T-helper 1 cell treated with Interleukin-12 subunit alpha and Interleukin-12 subunit beta and Interleukin-4 antibody, amounts not matched to agents 30 ng/mL and 1 ng/mL, for 36 hours (primary cell): ENCODE measurements at regions not wholly inside any gene's neighbourhood (a gene's known extent, or its start where the extent isn't known, plus 50 kb on each side); places are given as distances from the start of the nearest gene placed in this dataset.

Experiments
- intact Hi-C: fragments of 100-400 bp; cut with micrococcal nuclease; formaldehyde crosslinking; loops from one replicate; pipeline ENCODE4 v1.15.1; 2024

DNA sequence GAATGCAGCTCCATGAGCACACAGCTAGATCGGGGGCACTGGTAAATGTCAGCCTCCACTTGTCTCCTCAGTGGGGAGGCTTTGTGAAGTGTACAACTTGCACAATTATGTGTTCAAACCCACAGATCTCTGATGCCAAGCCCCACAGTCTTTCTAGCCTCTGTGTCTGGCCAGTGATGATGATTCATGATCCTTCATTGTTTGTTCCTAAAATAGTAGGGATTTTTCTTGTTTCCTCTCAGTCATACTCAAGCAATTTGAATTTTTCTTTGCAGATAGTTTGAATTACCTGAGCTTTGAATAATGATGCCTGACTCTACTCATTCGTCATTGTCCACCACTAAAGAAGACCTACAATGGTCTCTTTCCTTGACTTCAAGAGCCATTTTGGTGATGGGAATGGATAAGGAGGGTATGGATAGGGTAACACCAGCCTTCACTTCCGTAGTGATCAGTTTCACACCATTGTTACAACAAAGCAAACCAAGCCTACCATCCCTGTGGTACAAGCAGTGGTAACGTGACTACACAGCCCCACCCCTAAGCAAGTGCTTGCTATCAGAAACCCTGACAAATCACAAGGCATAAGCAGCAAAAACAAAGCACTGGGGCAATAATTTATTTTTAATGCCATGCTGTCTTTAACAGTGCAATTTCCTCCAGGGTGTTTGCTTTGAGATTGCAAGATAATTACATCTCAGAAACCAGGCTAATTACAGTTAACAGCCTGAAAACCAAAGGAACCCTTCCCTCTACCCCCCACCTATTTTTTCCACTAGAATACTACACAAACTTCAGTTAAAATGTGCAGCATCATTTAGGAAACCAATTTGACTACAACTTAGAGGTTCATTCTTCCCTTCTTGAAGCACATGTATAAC, 114.1 kb upstream of the PPP2R3A start:
- intact Hi-C loops, result no loop called here

DNA sequence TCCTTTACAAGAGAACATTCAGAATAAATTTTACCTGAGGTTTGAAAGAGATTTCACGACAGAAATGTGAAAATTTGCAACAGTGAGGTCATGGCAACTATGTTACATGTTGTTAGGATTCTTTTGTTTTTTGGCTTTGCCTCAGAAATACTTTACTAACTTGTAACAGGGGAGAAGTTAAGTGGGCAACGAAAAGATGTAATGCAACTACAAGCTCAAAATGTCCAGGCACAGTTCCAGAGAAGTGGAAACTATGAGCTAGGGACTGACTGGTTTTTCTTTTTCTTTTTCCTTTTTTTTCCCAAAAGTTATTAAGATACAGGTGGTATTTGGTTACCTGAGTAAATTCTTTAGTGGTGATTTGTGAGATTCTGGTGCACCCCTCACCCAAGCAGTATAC, 111.5 kb upstream of the PPP2R3A start:
- intact Hi-C loops, result no loop called here

DNA sequence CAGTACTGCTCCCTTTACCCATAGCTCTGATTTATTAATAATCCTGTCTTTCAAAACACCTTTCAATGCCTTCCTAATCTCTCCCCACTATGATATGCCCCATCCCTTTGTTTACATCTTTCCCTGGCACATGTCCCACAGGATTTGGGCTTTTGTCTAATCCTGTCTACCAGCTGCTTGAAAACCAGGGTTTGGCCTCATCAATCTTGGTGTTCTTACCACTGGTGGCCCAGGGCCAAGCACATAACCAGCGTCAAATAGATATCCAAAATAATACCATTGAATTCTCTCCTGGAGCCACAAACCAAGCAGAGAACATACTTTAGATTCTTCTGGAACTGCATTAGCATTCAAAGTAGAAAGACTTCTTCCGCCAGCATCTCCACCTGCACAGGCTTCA, 104.8 kb upstream of the PPP2R3A start:
- intact Hi-C loops, result no loop called here

DNA sequence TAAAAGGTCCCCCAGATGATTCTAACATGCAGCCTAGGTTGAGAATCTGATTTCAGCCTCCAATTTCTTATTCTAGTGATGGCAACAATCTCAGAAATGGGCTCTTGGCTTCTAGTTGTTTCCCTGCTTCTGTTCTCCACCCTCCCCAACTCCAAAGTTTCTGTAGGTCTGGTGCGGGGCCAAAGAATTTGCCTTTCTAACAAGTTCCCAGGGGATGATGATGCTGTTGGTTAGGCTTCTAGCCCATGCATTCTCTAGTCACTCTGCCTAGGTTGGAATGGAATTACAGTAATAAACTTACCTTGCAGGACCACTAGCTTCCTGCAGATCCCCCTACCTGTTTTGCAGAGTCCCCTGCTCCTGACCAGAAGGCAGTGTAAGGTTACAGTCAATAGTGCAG, 103.2 kb upstream of the PPP2R3A start:
- intact Hi-C loops, result no loop called here

DNA sequence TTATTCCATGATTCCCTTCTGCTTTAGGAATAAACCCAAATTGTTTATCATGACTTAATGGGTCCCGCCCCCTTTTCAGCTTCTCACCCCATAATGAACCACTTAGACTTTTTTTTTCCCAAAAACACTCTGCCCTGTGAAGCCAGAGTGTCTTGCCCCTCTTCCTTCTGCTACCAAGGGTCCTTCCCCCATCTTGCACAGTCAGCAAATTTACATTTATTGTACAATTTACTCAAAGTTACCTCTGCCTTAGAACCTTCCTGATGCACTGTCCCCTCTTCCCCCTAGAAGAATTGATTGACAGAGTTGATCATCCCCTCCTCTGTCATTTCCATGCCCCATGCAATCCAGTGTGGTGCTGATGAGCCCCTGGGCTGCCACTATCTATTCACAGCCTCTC, 101.5 kb upstream of the PPP2R3A start:
- intact Hi-C loops, result no loop called here

DNA sequence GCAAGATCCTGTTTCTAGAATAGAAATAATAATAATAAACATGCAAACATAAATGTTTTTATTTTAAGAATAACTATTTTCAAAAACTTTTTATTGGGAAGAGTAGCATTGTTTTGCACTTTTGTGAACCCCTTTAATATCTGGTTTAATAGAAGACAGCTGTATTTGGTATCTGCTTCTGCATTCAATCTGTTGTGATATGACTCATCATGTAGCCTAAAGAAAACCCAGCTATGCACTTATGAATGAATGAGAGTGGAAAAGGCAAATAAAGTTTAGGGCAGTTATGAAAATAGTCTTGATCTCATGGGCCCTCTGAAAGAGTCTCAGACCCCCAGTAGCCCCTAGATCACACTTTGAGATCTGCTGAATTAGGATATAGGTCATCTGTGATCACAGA, 100.4 kb upstream of the PPP2R3A start:
- intact Hi-C loops, result no loop called here

DNA sequence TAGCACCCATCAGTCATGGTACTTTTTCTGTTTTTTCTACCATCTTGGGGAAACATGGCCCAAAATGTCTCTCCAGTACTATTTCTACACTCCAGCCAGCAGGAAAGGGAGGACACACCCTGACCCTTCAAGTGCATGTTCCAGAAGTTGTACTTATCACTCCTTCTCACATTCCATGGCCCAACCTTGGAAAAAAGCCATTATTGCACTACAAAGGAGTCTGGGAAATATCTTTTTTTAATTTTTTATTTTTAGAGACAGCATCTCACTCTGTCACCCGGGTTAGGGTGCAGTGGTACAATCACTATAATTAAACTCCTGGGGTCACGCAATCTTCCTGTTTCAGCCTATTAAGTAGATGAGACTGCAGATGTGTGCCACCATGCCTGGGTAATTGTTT, 100.0 kb upstream of the PPP2R3A start:
- intact Hi-C loops, result no loop called here

DNA sequence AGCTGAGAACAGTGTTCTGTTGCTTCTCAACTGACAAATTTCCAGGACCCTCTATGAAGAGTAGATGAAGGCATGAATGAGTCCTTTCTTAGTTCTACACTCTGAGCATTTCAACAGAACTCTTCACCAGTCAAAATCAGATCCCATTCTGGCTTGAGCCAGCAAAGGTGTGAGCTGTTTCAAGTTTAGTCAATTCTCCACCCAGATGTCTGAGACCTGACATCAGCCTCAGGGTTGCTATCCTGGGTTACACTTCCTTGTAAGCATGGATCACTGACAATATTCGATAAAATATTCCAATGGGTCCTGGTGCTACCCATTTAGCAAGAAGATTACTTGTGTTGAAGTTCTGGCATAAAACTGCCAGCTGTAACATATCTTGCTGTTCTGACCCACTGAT, 97.6 kb upstream of the PPP2R3A start:
- intact Hi-C loops, result no loop called here

DNA sequence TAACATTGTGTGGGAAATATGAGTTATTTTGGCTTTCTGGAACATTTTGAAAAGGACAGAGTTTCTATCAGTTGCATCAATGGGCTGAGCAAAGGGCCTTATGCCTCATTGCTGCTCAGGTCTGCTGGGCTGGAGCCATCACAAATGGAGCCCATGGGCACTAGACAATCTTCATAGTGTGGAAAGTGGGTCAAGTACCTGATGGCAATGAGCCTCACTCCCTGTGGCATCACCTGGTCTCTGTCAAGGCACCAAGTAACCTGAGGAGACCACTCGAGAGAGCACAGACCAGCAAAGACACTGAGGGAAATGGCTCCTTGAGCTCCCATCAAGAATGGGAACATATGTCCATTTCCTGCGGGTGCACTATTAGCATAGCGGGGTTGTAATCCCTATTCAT, 96.7 kb upstream of the PPP2R3A start:
- intact Hi-C loops, result no loop called here

DNA sequence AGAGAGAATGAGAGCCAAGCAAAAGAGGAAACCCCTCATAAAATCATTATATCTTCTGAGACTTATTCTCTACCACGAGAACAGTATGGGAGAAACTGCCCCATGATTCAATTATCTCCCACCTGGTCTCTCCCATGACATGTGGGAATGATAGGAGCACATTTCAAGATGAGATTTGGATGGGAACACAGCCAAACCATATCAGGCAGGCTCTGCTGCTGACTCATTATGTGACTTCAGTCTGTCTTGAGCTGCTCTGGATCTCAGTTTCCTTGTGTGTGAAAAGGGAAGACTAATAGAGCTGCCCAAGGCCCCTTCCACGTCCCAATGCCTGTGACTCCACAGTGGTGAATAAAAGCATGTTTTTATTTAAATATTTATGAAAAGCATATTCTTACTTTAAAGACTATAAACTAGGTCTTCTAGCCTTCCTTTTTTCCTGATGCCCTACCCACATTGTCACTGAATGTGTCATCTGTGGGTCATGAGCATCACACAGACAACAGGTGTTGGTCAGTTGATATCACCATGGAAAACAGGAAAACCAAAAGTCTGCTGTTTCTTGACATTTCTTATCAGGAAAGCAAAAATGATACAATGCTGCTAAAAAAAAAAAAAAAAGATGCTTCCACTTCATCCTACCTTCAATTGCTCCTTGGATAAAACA, 96.0 kb upstream of the PPP2R3A start:
- intact Hi-C loops, result no loop called here

DNA sequence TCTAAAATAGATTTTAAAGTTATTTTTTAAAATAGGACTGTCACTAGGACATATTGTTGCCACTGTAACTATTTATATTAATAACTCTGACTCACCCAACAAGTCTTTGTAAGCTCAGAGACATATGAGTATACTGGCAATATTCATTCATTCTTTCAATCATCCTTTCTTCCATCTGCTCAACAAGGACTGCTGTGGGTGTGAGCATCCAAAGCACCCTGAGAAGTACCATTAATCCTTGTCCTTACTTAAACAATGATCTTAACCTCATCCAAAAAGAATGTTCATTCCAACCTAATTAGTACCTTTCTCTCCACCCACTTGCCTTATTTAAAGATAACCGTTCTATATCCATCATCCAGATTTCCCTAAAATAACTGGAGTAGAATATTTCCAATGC, 94.2 kb upstream of the PPP2R3A start:
- intact Hi-C loops, result no loop called here

DNA sequence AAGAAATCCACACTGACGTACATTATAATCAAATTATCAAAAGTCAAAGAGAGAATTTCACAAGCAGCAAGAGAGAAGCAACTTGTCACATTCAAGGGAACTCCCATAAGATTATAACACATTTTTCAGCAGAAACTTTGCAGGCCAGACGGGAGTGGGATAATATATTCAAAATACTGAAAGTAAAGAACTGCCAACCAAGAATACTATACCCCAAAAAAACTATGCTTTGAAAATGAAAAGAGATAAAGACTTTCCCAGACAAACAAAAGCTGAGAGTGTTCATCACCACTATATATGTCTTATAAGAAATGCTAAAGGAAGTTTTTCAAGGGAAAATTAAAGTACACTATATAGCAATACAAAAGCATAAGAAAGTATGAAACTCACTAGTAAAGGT, 91.5 kb upstream of the PPP2R3A start:
- intact Hi-C loops, result no loop called here

DNA sequence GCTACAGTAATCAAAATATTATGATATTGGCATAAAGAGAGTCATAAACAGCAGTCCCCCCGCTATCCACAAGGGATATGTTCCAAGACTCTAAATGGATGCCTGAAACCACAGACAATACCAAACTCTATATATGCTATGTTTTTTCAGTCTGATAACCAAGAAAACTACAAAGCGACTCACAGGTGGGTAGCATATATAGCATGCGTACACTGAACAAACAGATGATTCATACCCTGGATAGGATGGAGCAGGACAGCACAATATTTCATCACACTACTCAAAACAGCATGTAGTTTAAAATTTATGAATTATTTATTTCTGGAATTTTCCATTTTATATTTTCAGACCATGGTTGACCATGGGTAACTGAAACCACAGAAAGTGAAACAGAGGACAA, 87.0 kb upstream of the PPP2R3A start:
- intact Hi-C loops, result no loop called here

DNA sequence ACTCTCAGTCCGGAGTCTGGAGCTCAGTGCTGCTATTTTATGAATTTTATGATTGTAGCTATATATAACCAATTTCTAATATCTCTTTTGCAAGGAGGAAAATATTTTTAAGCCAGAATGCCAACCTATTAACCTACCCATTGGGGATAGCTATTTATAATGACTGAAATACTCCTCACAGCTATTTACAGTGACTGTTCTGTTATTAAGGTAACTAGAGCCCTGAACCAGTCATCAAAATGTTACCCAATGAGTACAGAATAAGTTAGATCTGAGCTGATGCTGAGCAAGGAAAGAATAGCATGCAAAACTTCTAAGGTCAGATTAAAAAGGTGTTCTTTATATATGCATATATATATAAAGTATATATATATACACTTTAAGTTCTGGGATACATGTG, 79.6 kb upstream of the PPP2R3A start:
- intact Hi-C loops, result no loop called here

DNA sequence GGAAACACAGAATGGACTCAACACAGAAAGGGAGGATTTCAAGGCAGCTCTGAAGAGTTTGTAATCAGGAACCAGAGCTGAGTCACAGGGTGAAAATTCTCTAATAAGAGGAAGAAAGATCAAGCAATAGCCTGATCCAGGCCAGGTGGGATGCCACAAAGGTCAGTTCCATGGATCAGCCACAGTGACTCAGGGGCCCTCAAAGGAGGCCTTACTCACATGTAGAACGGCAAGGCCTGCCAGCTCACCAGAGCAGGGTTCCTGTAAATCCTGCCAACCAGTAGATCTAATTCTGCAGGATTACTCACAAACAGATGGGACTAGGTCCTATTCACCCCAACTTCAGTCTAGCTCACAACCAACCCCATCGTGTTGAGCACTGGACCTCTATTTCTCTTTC, 78.3 kb upstream of the PPP2R3A start:
- intact Hi-C loops, result no loop called here

DNA sequence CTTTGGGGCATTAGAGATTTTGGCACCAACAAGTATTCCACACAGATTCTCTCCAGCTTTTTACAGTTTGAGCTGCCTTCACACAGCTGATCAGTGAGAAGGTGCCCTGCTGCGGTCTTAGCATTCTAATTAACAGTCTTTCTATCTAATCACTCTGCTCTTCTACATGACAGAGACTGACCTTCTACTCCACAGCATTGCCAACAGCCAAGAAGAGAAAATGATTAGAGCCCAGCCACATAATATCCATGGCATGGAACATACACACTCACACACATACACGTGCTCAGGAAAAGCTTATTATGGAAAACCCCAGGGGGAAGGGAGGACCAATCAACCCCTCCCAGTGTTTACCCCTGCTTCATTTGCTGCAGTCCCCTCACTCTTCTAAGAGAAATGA, 76.1 kb upstream of the PPP2R3A start:
- intact Hi-C loops, result no loop called here

DNA sequence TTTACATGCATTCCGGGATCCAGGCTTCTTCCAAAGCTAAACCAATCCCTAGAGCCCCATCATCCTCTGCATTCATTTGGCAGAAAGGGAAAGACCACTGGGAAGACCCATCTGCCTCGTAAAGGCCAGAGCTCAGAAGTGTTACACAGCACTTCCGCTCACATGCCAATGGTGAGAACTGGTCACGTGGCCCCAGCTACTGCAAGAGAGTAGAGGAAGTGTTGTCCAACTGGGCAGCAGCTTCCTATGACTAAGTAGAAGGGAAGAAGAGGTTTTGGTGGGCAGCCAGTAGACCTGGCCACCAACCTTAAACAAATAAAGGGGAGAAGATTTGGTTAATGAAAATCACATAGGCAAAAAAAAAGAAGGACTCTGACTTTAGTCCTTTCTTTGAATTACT, 74.4 kb upstream of the PPP2R3A start:
- intact Hi-C loops, result loop anchor here (10.0 kb wide), 1 partner anchor 156 kb away; no protein-coding TSS in a partner anchor

DNA sequence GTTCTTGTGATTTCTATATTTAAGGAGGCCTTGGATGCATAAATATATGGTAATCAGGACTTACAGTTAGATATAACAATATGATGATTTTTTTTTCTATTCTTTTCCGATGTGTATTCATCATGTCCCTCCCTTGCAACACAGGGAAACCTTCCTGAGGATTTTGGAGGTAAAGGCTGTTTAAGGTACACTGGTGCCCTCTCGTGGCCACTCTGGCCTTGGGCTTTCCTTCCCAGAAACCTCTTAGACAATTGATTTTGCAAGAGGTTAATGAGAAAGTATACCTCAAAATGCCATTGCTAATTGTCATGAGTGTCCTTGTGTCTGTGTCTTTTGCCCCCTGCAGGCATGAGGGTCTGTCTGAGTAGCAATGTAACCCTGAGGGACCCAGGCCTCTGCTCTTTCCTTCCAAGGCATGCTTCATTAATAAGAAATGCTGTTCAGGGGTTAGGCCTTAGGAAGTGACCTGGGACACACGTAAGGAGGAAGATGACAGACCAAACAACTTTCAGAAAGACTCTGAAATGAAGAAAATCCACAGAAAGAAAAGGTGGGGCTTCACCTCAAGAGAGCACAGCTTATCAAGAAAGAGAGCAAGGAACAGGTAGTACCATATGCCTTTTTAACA, 70.3 kb upstream of the PPP2R3A start:
- intact Hi-C loops, result loop anchor here (5.0 to 10.0 kb wide), 2 partner anchors 147 to 160 kb away; no protein-coding TSS in a partner anchor

DNA sequence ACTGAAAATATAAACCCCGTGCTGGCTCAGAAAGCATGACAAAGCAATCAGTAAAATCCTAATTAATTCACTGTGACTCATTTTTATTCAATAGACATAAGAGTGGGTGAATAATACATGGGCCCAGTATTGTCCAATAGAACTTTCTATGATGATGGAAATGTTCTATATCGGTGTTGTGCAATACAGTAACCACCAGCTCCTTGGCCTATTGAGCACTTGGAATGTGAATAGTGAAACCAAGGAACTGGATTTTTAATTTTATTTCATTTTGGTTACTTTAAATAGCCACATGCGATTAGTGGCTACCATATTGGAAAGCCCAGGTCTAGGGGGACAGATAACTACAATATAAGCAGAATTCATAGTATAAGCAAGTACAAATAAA, 69.8 kb upstream of the PPP2R3A start:
- intact Hi-C loops, result loop anchor here (5.0 to 10.0 kb wide), 2 partner anchors 147 to 161 kb away; no protein-coding TSS in a partner anchor

DNA sequence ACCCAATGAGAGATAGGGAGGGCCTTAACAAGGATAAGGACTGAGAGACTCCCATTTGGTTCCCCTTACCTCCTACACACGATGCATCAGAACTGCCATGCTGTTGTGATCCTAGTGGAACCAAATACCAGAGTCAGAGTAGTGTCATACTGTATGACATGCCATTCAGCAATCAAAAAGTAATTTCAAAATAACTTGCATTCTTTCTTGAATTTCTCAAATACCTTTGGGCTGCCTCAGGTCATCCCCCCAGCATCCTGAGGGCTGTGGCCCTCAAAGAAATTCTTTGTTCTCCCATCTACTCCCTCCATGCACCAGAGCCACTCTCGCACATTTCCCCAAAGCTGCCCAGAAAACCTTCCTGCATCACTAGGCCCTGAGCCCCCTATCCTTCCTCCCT, 68.9 kb upstream of the PPP2R3A start:
- intact Hi-C loops, result loop anchor here (5.0 to 10.0 kb wide), 2 partner anchors 146 to 162 kb away; no protein-coding TSS in a partner anchor

DNA sequence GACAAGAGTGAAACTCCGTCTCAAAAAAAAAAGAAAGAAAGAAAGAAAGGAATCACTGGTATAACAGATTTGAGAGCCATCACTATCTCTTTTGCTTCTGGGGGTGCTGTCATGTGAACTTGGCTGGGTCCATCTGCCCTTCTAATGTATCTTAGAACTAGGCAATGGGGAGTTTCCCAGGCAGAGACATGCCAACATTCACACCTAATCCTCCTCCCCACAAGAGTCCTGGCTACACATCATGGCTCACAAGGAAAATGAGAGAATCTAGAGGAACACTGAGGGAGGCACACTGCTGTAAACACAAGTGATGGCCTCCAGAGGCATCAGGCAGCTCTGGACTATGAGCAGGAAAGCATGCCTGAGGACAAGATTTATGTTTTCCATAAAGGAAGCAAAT, 67.8 kb upstream of the PPP2R3A start:
- intact Hi-C loops, result loop anchor here (5.0 to 10.0 kb wide), 2 partner anchors 145 to 163 kb away; no protein-coding TSS in a partner anchor

DNA sequence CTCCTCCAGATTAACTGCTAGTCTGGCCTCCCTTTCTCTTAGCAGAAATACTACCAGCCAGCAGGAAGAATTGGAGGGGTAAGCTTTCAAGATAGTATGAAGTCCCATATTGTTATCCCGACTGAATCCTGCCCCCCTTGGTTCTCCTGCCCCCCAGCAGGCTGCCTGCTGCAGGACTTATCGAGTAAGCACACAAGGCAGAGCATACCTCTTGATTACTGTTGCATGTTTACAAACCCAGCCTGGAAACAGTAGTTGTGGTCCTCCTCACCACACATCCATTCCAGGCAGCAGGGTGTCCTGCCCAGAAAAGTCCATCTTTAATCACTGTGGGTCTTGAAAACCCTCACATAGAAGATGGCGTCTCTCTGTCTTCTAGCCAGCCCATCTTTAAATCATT, 66.8 kb upstream of the PPP2R3A start:
- intact Hi-C loops, result loop anchor here (5.0 to 10.0 kb wide), 2 partner anchors 144 to 164 kb away; no protein-coding TSS in a partner anchor
